ENCODE measurements at regions not wholly inside any gene's neighbourhood (a gene's known extent, or its start where the extent isn't known, plus 50 kb on each side); places are given as distances from the start of the nearest gene placed in this dataset.

DNA sequence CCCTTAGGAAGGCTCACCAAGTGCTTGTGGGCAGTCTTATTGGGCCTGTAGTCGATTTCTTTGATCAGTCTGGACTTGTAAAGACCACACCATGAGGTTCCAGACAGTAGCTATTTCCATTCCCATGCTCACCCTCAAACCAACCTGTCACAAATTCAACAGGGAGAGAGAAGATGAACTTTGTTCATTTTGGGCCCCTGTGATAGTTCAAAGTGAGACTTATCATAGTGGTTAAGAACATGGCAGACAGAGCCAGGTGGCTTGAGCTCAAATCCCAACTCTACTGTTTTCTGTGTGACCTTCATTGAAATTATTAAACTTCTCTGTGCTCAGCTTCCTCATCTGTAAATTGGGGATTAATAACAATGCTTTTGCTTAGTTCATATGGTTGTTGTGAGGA lies 53.9 kb upstream of the CTLA4 start:
- TF ChIP-seq, protein P1, sequence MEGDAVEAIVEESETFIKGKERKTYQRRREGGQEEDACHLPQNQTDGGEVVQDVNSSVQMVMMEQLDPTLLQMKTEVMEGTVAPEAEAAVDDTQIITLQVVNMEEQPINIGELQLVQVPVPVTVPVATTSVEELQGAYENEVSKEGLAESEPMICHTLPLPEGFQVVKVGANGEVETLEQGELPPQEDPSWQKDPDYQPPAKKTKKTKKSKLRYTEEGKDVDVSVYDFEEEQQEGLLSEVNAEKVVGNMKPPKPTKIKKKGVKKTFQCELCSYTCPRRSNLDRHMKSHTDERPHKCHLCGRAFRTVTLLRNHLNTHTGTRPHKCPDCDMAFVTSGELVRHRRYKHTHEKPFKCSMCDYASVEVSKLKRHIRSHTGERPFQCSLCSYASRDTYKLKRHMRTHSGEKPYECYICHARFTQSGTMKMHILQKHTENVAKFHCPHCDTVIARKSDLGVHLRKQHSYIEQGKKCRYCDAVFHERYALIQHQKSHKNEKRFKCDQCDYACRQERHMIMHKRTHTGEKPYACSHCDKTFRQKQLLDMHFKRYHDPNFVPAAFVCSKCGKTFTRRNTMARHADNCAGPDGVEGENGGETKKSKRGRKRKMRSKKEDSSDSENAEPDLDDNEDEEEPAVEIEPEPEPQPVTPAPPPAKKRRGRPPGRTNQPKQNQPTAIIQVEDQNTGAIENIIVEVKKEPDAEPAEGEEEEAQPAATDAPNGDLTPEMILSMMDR (IDR thresholded peaks at IDR 0.05; ENCODE audit: low read length, missing control alignments): no peak
- DNase-seq (ENCODE audit: low read depth): no peak
- no peak overlapping the region for H3K4me3 ChIP-seq (replicated peaks; ENCODE audit: low read depth, low read length)

DNA sequence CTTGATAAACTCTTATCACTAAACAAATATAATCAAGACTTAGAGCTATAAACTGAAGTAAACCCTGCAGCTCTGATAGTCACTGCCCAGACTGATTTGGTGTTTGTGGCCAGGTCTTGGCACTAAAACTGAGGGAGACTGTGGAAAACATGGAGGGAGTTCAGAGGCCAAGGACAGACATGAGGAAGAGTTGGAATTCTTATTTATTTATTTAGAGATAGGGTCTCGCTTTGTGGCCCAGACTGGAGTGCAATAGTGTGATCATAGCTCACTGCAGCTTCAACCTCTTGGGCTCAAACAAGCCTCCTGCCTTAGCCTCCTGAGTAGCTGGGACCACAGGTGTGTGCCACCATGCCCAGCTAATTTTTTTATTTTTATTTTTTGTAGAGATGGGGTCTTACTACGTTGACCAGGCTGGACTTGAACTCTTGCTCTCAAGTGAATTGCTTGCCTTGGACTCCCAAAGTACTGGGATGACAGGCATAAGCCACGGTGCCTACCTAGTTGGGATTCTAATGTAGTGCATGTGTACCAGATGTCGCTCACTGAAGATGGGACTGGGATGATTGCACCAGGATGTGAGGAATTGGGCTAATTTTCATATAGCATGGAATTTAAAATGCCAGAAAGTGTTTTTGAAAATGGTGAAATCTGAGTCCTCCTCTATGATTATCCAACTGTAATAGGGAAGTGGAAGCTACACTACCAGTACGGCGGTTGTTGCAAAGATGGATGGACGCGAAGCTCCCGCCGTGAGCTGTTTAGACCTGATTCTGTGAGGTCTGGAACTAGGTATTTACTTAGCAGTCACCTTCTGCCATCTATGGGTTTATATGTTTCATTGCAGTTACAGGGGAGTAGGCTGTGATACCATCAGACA lies 52.7 kb upstream of the CTLA4 start:
- DNase-seq (ENCODE audit: low read depth): peak; percentile 90
- TF ChIP-seq, protein P1 (IDR thresholded peaks at IDR 0.05; ENCODE audit: low read length, missing control alignments): peak; percentile 79
- H3K4me3 ChIP-seq (replicated peaks; ENCODE audit: low read depth, low read length): no peak overlapping the region

DNA sequence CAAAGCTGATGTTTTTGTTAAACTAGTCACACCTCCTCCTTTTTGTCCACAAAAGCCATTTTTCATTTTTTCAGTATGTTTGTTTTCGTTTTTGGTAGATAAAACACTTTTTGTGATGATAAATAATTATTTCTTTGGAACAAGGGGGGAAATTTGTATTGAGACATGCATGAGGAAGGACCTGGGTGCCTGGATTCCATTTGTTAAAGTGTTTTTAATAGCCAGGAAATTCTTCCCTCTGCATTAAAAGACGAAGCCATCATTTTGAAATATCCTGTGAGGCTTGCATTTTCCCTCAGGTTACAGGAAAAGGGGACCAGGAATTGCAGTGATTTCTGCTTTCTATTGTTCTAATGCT lies 52.1 kb upstream of the CTLA4 start:
- DNase-seq (ENCODE audit: low read depth): no peak
- H3K4me3 ChIP-seq (replicated peaks; ENCODE audit: low read depth, low read length): no peak overlapping the region
- TF ChIP-seq, protein P1 (IDR thresholded peaks at IDR 0.05; ENCODE audit: low read length, missing control alignments): no peak

DNA sequence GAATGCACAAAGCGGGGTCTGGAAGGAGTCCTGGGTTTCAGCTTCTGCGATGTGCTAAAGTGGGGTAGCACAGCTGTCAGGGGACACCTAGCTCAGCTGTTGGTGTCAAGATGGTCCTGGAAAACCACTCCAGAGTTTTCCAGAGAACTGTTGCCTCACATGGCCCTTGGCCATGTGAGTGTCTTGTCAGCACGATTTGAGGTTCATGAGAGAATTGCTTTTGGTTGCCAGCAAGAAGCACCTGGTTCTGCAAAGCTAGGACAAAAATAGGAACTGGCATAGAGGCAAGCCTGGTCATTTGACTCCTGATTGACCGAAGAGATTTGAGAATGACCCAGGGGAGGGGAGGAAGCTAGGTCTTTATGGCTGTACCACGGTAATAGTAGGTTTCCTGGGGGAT lies 50.4 kb upstream of the CTLA4 start:
- H3K4me3 ChIP-seq (replicated peaks; ENCODE audit: low read depth, low read length): no peak overlapping the region
- TF ChIP-seq, protein P1 (IDR thresholded peaks at IDR 0.05; ENCODE audit: low read length, missing control alignments): no peak
- DNase-seq (ENCODE audit: low read depth): no peak
